Stimulated activated CD4-positive, alpha-beta T cell treated with anti-CD3 and anti-CD28 coated beads, Interleukin-2, amount 100 ng/mL, for 24 hours (primary cell): ENCODE measurements at regions not wholly inside any gene's neighbourhood (a gene's known extent, or its start where the extent isn't known, plus 50 kb on each side); places are given as distances from the start of the nearest gene placed in this dataset.
"Not testable (repeated sequence)": the region's sequence is repeated elsewhere in the genome, so short reads cannot be mapped to it uniquely, and the experiment has no call there.

Experiments
- DNase-seq, 2 donors: peaks; one replicate each; pipeline ENCODE4 v3.0.0-alpha.2; 2020

GRCh38 chr3:150357923-150358607 lies 50.0 kb upstream of the TSC22D2 start:
- no peak for DNase-seq

- DNase-seq, result no peak
Observed at GRCh38 chr3:150357140-150357539, 51.0 kb upstream of the TSC22D2 start.

GRCh38 chr3:150355574-150355973 lies 52.5 kb upstream of the TSC22D2 start:
- no peak for DNase-seq

- DNase-seq, result no peak
Observed at GRCh38 chr3:150352931-150353330, 55.2 kb upstream of the TSC22D2 start.

GRCh38 chr3:150351398-150351797 lies 56.7 kb upstream of the TSC22D2 start:
- DNase-seq, result no peak

- DNase-seq, result no peak
Observed at GRCh38 chr3:150349314-150350097, 58.6 kb upstream of the TSC22D2 start.

GRCh38 chr3:150348500-150348899 lies 59.6 kb upstream of the TSC22D2 start:
- DNase-seq, result no peak

- DNase-seq, result no peak
Observed at GRCh38 chr3:150346981-150347863, 60.9 kb upstream of the TSC22D2 start.

- no peak for DNase-seq
Observed at GRCh38 chr3:150346266-150346665, 61.8 kb upstream of the TSC22D2 start.

- DNase-seq, result no peak
Observed at GRCh38 chr3:150345021-150345538, 63.0 kb upstream of the TSC22D2 start.

GRCh38 chr3:150344079-150344759 lies 63.9 kb upstream of the TSC22D2 start:
- no peak for DNase-seq

GRCh38 chr3:150342896-150343467 lies 65.1 kb upstream of the TSC22D2 start:
- DNase-seq, result no peak

- no peak for DNase-seq
Observed at GRCh38 chr3:150341891-150342290, 66.2 kb upstream of the TSC22D2 start.

GRCh38 chr3:150336363-150336762 lies 71.7 kb upstream of the TSC22D2 start:
- DNase-seq, result not testable (repeated sequence)

- no peak for DNase-seq
Observed at GRCh38 chr3:150335631-150336030, 72.5 kb upstream of the TSC22D2 start.

- DNase-seq, result no peak
Observed at GRCh38 chr3:150334974-150335373, 73.1 kb upstream of the TSC22D2 start.

- DNase-seq, result no peak
Observed at GRCh38 chr3:150333477-150333876, 74.6 kb upstream of the TSC22D2 start.

GRCh38 chr3:150331978-150332568 lies 76.0 kb upstream of the TSC22D2 start:
- DNase-seq, result no peak

- no peak for DNase-seq
Observed at GRCh38 chr3:150330872-150331271, 77.2 kb upstream of the TSC22D2 start.

GRCh38 chr3:150330174-150330573 lies 77.9 kb upstream of the TSC22D2 start:
- no peak for DNase-seq

GRCh38 chr3:150329408-150329807 lies 78.7 kb upstream of the TSC22D2 start:
- DNase-seq, result no peak

GRCh38 chr3:150328654-150329040 lies 79.5 kb upstream of the TSC22D2 start:
- no peak for DNase-seq
